EH (cell line): ENCODE measurements at regions not wholly inside any gene's neighbourhood (a gene's known extent, or its start where the extent isn't known, plus 50 kb on each side); places are given as distances from the start of the nearest gene placed in this dataset.

Experiments used
- DNase-seq: peaks from one replicate; pipeline ENCODE4 v3.0.0-alpha.2; 2015; ENCODE audit warnings: low read depth

GRCh38 chr14:60349663-60350365 is 100.8 kb downstream of the PPM1A start:
- peak; percentile 57 for DNase-seq

GRCh38 chr14:60350366-60350720 is 101.3 kb downstream of the PPM1A start:
- peak; percentile 24 for DNase-seq

DNA sequence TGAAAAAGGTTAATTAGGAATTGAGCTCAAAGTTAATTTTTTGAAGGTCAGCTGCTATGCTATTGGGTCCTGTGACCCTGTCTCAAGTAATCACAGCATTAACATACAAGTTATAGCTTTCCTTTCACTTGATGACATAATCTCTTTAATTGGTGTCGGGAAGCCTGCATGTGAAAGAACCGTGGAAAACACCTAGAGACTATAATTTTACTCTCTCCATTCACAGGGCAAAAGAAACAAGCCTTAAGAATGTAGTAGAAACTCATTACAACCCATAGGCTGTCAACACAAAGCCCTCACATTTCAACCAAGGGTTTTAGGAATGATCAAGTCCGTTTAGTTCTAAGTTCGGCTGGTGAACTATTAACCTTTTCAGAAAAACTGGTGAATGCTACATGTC is 104.4 kb downstream of the PPM1A start:
- no peak for DNase-seq

GRCh38 chr14:60355768-60356167 is 106.7 kb downstream of the PPM1A start:
- no peak for DNase-seq

DNA sequence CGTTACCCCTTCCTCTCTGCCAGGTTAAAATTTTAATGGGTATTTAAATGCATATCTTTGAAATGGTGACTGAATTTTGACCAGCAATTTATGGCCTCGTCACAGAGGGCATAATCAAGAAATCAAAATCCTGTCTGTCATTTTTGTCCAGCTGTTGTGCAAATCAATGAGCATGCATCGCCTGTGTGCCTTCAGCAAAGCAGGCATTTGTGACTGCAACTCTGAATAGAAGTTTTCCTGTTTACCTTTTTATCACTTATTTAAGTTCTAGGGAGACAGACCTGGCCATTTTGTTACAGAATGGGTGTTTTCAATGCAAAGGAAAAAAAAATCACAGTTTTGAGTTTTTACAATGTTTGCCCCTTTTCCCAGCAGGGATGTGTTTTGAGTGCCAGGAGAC is 107.4 kb downstream of the PPM1A start:
- DNase-seq: no peak

DNA sequence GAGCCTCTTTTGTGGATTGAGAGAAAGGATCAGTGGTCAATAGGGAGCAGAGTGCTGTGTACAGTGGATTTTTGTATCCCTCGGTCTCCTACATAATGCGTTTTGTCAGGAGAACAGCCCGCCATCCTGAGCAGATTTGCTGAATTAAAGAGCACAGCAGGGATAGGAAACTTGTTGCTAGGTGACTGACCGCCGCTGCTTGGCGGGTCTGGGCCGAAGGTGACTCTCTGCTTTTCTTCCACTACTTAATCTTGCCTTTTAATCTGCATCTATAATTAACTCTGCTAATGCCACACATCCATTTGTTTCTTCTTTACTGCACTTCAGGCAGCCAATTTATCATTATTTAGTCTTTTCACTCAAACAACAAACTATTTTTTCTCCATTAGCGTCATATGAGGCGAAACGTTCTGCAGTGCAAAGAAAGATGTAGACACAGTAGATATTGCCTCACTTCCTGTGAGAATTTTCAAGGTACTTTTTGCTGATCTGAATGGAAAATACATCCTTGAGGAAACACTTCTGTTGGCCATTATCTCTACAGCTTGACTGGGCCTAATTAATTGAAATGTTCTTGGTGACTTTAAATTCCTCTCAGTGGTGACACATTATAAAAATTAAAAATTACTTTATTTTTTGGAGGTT is 108.0 kb downstream of the PPM1A start:
- no peak for DNase-seq

DNA sequence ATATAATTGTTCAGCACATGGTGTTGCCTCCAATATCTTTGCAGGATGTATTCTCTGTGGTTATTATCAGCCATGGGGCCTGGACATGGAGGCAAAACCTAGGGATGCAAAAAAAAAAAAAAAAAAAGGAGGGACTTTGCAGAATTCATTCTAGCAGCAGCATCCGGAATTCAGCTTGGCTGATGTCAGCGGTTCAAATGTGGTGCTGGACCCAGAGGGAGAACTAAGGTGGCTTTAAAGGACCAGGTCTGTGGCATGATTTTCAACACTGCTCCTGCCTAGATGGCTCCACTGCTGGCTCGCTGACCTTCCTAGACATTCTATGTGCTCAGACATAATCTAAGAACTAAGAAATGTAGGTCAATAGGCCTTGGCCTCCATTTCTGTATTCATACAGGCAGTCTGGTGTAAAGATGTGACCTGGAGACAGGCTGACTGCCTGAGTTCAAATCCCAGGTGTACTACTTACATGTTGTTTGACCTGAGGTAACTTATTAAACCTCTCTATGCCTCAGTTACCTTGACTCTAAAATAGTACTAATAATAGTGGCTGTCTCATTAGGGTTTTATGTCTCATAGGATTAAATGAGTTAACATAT is 108.6 kb downstream of the PPM1A start:
- no peak for DNase-seq

DNA sequence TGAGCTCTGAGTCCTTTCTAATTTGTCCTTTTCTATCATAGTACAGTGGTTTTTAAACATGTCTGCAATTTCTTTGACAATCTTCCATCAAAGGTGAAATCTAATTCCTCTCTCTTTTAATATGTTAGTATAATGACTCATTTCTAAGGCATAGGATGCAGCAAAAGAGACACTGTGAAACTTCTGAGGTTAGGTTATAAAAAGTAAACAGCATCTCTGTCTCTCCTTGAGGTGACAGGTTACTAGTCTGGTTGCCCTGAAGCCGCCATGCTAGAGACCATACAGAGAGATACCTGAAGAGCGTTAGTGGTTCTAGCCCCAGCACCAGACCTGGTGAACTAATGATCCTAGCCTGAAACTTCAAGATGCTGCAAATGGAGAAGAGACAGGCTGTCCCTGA is 114.3 kb downstream of the PPM1A start:
- no peak for DNase-seq

- no peak for DNase-seq
Observed at GRCh38 chr14:60363687-60364086, 114.7 kb downstream of the PPM1A start.

DNA sequence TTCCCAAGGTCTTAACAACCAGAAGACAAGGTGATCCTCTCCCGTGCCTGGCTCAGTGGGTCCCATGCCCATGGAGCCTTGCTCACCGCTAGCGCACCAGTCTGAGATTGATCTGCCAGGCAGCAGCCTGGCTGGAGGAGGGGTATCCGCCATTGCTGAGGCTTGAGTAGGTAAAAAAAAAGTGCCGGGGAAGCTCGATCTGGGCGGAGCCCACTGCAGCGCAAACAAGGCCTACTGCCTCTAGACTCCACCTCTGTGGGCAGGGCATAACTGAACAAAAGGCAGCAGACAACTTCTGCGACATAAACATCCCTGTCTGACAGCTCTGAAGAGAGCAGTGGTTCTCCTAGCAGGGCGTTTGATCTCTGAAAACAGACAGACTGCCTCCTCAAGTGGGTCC is 104.0 kb downstream of the C14orf39 start:
- DNase-seq: no peak
